Right ventricle myocardium superior (tissue), 1 donor: ENCODE measurements at regions not wholly inside any gene's neighbourhood (a gene's known extent, or its start where the extent isn't known, plus 50 kb on each side); places are given as distances from the start of the nearest gene placed in this dataset.
A peak's percentile ranks its signal among the peaks of the same experiment; 100 is the strongest.

ENCODE experiments used
- ATAC-seq: fragments of 200-7000 bp; cut with Tn5 transposase; one replicate; pipeline ENCODE4 v1.9.1; 2020; ENCODE audit warnings: mild to moderate bottlenecking; ENCODE audit not compliant: poor library complexity
- DNase-seq: peaks from one replicate; pipeline ENCODE4 v3.0.0-alpha.2; 2020
- intact Hi-C: fragments of 100-400 bp; cut with DNase I; formaldehyde crosslinking; loops from one replicate; pipeline ENCODE4 v1.11.2; 2022
- donor health status: DM: no; HTN: yes; CAD: no; lungs with severe emphysema.

DNA sequence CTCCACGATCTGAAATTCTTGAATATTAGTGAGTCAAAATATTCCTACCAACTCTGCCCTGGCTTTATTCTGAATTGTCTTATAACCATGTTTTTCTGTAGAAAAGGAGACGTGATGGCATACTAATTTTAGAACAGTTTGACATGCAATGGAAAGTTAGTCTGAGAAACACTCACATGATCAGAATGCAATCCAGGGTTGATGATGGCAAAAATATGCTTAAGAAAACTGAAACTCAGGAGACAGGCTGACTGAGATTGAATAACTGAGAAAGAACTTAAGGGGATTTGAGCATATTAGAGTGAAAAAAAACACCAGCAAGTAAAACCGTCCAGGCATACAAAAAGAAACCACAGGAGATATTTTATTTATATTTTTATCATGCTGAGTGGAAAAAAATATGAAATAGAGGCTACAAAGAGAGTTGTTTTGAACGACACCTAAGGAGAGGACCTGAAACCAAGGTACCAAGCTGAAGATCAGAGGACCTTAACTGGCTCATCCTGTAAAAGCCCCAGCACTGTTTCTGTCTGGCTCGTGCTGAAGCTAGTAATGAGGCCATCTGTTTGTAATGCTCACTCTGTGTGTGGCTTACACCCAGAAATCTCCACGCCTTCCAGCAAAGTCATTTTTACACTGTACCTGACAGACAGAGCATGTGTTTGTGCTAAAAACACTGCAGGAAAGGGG, 437.2 kb upstream of the PKDCC start:
- DNase-seq (no peak), ATAC-seq (peak; percentile 86)
- intact Hi-C loops, result no loop called here

DNA sequence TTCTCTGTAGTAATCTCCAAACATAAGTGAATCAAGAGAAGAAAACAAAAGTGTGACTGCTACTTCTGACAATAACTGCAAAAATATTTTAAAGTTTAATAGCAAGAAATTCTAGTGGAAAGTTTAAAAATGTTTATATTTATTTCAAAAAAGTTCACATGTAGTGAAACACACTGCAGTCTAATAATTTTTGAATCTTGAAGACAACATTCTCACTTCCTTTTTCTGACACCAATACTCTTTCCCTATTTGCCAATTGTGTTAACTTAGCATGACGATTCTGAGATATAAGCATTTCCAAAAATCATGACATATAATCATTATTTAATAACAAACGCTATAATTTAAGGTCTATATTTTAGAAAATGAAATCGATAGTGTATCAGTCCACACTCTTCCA, 429.1 kb upstream of the PKDCC start:
- intact Hi-C loops, result no loop called here
- ATAC-seq (no peak), DNase-seq (no peak)

DNA sequence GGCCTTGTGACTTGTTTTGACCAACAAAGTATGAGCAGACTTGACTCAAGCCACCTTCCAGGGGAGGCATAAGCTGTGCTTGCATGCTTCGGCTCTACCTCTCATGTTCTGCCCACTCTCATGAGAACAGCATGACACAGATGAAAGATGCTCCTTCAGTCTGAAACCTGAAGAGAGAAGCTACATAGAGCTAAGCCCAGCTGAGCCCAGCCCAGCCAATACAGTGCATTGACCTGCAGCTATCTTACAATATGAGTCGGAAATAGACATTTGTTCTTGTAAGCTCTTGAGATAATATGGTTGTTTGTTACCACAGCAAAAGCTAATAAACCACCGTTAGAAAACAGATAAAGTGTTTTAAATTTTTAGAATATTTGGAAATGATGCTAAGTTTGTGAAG, 426.7 kb upstream of the PKDCC start:
- DNase-seq, result no peak
- intact Hi-C loops, result no loop called here
- no peak for ATAC-seq

DNA sequence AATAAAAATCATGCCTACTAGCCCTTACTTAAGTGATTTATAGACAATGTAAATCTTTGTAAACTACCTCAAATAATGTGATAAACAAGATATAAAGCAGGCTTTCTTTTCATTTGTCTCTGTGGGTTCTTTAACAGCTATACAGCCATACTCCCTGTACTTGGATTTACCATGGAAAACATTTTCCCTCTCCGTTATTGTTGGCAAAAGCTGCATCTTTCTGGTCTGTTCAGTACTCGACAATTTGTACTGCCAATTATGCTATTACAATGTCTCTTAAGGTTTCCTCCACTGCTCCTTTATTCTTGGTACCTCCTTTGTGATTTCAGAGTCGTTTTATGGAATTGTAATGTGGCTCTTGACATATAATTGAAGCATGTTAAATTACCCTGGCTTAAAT, 426.3 kb upstream of the PKDCC start:
- ATAC-seq (no peak), DNase-seq (no peak)
- intact Hi-C loops, result no loop called here

DNA sequence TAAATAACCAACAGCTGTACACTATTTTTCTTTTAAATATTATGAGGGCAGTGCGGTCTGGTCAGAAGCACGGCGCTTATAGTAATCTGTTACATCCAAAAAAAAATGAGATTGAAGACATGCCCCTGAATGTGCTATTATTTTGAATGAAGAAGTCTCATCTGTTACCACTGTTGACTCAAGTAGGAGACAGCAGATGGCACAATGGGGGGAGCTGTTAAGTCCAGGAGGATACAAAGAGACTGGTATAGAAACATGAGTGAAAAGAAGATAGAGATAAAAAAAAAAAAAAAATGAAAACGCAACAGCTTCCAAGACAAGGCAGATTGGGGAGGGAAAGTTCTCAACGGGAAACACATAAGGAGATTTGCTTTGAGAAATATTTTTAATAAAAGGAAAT, 425.5 kb upstream of the PKDCC start:
- ATAC-seq, result no peak
- no peak for DNase-seq
- intact Hi-C loops, result no loop called here

DNA sequence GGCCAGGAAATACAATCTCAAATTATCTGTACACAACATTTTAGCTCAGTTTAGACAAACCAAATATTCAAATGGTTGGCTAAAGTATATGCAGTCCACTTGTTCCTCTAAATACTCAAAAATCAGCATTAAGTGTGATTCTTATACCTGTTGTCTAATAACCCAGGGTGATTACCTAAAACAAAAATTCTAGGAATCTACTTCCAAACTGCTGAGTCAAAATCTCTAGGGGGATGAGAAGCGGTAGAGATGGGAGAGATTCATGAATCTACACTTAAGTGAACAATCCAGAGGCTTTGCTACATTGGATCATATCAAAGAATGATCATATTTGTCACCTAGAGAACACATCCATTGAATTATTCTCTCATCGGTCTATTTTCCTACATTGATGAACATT, 420.9 kb upstream of the PKDCC start:
- intact Hi-C loops, result no loop called here
- DNase-seq (no peak), ATAC-seq (no peak)

DNA sequence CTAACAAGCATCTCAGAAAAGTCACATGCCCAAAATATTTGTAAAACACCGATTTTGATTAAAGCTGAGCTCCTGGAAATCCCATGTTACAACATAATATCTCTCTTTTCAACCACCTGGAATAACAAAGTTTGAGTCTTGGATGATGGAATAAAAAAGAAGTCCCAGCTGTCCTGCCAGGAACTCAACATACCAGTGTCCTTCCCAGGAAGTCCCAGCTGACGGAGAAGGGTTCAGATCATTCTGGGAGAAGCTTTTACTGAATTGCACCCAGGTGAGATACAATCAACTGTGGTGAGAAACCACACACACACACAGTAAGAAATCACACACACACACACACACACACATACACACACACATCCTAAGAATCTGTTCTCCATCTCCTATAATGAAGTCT, 413.1 kb upstream of the PKDCC start:
- no peak for ATAC-seq
- no peak for DNase-seq
- intact Hi-C loops, result no loop called here

DNA sequence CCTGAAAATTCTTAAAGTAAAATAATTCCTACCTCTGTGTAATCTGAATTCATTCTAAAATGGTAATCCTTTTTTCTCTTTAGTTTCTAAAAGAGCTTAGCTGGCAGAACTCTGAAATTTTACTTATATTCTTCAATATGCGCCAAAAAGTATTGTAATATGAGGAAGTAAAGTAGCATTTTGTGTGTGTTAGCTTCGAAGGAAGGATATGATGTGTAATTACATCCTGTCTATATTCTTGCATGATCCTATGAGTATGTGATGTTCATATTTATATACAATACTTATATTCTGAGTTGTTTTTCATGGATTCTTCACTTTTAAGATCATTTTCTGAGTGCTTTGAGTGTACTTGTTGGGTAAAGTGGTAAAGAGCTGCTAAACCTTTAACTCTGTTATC, 402.9 kb upstream of the PKDCC start:
- ATAC-seq (no peak), DNase-seq (no peak)
- intact Hi-C loops, result no loop called here

DNA sequence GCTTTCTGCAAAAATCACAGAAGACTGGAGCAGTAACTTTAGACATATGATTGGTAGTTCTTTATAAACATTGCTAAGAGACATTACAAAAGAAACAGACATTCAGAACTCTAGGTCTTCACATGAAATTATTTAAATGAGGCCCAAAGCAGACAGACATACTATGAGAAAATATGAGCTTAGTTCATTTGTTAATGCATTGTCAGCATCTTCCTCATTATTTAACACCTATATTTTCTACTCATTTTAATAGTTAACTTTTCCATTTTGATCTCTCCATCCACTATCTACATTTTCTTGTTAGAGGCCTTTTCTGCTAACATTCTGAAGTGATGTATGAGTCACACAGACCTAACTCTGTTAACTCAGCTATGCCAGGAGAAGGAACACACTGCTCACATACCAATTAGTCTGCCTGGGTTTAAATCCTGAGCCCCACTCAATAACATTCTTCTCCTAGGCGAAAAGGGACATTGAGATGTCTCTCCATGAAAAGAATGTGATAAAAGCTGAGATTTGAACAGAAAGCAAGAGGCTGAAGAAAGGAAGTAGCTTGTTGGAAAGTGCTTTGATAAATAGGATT, 400.3 kb upstream of the PKDCC start:
- intact Hi-C loops, result no loop called here
- no peak for DNase-seq
- ATAC-seq, result no peak

DNA sequence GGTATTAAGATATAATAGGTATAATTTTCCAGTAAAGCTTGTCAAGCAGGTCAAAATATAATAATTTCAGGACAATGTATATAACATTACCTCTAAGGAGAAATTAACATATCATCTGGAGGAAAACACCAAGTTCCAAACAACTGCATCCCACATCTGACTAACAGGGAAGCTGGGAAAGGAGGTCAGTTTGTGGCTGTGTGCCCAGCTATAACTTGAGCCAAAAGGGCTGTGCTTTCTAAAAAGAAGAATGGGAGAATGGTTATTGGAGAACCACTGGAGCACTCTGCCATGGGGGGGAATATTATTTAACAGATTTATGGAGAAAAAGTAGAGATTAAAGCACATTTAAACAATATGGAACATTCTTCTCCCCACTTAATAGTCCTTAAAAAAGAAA, 390.6 kb upstream of the PKDCC start:
- DNase-seq, result no peak
- intact Hi-C loops, result no loop called here
- ATAC-seq, result no peak

DNA sequence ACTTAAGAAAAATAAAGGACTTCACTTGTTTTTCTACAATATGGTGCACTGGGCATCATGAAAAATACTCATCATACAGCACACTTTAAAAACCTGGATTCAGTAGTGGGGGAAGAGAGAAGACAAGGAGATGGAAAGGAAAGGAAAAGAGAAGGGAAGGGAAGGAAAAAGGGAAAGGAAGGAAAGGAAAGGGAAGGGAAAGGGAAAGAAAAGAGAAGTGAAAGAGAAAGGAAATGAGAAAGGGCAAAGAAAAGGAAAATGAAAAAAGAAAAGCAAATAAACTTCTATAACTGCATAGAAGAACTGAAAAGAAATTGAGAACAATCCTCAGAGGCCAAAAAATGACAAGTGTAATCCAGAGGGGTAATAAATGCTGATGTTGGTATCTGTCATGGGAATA, 388.1 kb upstream of the PKDCC start:
- intact Hi-C loops, result no loop called here
- ATAC-seq (no peak), DNase-seq (no peak)

DNA sequence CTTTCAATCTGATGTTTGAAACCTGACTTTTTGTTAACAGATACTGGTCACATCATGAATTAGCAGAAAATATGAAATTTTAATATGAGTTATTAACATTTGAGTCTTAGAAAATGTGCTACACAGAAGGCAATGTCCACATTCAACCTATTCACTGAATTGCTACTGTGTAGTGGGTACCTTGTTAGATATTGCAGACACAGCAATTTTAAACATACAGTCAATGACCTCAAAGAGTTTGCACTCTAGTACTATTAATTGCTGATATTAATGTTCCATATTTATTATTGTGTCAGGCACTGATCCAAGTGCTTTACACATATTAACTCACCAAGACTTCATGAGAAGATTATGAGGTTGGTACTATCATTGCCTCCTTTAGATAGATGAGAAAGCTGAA, 385.4 kb upstream of the PKDCC start:
- ATAC-seq (no peak), DNase-seq (no peak)
- intact Hi-C loops, result no loop called here

DNA sequence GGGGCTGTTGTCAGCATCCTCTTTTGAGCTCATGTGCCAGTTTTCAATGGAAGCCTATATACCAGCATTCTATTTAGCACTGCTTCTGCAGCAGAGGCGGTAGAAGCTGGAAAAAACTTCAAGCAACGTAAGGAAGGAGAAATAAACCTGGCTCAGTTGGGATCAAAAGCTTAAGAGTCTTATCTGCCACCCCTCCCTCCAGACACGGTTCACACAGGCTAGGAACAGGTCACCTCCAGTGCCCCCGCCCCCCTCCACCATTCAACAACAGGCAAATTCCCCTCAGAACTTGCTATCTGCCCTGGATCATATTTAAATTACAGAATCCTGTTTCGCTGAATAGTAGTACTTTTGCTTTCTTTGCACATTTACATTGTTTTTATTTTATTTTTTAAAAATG, 384.8 kb upstream of the PKDCC start:
- no peak for ATAC-seq
- no peak for DNase-seq
- intact Hi-C loops, result no loop called here

DNA sequence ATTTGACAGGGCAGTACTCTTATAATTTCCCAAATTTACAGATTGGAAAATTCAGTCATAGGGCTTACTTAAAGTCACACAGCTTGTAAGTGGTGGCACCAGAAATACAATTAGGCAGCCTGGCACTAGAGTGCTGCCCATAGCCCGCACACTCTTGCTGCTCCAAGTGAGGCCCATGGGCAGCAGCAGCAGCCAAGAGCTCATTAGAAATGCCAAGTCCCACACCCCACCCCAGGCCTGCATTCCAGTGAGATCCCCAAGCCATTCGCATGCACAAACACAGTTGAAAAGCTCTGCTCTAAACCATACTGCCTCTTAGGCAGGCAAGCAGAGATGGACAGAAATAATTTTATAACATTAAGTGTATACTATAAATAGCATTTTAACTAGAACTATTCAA, 379.3 kb upstream of the PKDCC start:
- DNase-seq (no peak), ATAC-seq (peak; percentile 36)
- intact Hi-C loops, result no loop called here

DNA sequence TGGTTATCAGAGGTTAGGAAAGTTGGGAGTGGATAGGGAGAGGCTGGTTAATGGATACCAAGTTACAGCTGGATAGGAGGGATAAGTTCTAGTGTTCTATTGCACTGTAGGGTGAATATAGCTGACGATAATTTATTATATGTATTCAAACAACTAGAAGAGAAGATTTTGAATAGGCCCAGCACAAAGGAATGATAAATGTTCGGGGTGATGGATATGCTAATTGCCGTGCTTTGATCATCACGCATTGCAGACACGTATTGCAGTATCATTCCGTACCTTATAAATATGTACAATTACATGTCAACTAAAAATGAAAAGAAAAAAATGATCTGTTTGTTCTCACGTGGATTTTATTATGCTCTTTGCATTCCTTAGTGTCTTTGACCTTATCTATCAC, 369.2 kb upstream of the PKDCC start:
- intact Hi-C loops, result no loop called here
- DNase-seq, result no peak
- ATAC-seq, result no peak

DNA sequence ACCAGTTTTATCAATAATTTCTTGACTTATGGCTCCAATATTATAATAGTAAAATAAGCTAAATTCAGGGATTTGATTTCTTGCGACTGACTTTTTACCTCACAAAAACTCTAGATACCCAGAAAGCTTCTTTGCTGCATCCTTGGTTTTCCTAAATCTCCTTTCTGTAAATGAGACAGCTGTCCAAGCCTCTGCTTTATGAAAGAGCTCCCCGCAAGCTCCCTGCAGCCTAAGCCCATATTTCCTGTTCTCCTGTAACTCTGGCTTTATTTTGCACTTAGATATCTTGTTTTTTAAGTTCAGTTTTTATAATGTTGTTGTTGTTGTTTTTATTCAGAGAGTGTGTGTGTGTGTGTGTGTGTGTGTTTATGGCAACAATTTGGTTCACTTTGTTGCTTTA, 361.7 kb upstream of the PKDCC start:
- intact Hi-C loops, result no loop called here
- DNase-seq (no peak), ATAC-seq (no peak)

DNA sequence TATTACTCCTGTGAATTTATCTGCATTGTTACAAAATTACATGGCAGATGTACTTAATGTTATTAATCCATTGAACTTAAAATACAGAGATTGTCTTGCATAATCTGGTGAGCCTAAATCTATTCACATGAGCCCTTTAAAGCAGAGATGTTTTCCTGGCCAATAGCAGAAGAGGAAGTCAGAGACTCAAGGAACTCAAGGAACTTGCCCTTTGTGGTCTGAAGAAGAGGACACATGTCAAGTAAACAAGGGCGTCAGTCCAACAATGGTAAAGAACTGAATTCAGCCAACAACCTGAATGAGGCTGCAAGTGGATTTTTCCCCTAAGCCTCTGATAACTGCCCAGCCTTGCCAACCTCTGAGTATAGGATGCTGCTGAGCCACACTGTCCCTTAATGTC, 356.3 kb upstream of the PKDCC start:
- DNase-seq, result no peak
- no peak for ATAC-seq
- intact Hi-C loops, result no loop called here

DNA sequence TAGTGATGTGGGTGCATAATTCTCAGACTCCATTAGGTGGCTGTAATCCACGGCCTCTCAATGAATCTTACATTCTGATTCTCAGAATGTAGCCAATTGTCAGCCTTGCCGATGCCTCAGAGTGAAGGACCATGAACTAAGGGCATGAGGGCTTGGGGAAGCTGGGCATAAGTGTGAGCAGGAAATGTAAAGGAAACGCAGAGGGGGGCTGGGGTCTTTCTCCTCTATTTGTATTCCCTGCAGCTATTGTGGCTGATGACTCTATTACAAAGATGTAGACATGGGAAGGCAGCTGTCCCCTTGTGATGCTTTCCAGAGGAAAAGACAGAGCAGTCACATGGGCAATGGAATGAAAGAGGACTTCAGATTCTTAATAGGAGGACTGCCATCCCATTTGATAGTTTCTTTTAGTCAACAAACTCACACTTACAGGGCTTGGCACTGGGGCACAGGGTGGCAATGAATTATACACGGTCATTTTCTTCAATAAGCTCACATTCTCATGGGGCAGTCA, 353.2 kb upstream of the PKDCC start:
- no peak for DNase-seq
- ATAC-seq, result no peak
- intact Hi-C loops, result loop anchor here (5.0 kb wide), 1 partner anchor 282 kb away; no protein-coding TSS in a partner anchor

DNA sequence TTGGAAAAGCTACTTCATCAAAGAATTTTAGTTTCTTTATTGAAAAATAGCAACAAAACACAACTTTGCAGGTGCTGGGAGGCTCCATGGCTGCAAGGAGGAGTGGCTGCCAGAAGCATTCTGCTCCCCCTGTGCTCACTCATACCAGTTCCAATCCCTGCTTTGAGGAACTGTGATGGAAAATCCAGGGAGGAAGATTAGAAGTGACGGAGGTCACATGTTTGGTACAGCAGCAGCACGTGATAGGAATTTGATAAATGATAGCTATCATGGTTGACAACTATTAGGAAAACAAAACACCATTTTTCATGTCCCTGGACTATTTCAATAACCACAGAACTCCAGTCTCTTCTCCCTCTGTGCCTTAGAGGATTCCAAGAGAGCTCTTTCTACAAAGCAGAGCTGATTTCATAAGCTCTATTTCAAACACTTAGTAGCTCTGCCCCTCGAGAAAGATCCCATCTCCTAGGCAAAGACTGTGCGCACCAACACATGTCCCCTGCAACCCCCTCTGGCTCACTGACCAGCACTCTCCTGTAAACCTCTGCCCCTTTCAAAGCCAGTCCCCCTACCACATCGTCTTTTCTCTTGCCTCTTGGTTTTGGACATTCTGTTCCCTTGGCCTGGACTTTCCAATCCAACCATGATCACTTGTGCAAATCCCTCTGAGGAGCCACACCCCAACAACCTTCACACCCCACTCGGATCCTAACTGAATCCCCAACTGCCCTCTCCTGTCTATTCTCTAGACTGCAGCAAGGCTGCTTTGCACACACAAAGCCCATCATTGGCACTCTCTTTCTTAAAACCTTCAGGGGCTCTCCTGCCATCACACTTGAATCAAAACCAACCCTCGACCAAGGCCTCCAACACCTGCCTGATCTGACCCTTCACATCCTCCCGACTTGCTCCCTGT, 352.4 kb upstream of the PKDCC start:
- no peak for DNase-seq
- ATAC-seq, result no peak
- intact Hi-C loops, result loop anchor here (5.0 kb wide), 1 partner anchor 283 kb away; no protein-coding TSS in a partner anchor

DNA sequence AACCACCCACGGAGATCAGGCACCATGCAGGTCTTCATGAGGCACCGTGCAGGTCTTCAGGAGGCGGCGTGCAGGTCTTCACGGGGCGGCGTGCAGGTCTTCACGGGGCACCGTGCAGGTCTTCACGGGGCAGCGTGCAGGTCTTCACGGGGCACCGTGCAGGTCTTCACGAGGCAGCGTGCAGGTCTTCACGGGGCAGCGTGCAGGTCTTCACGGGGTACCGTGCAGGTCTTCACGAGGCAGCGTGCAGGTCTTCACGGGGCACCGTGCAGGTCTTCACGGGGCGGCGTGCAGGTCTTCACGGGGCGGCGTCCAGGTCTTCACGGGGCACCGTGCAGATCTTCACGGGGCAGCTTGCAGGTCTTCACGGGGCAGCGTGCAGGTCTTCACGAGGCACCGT, 350.4 kb upstream of the PKDCC start:
- intact Hi-C loops, result loop anchor here (5.0 kb wide), 1 partner anchor 285 kb away; no protein-coding TSS in a partner anchor
- DNase-seq, result no peak
- ATAC-seq, result no peak
